Esophagus muscularis mucosa (tissue), 3 donors: ENCODE measurements at regions not wholly inside any gene's neighbourhood (a gene's known extent, or its start where the extent isn't known, plus 50 kb on each side); places are given as distances from the start of the nearest gene placed in this dataset.

Experiments used
- CTCF ChIP-seq, 3 experiments: fragments of 200-600 bp in 2 of 3; fragments of 450-650 bp in 1 of 3; sonication (generic) in 2 of 3; IDR thresholded peaks; one replicate each; pipeline ENCODE4 v1.5.1; 2017 to 2019; ENCODE audit warnings: antibody characterized with exemption in 3 of 3, mild to moderate bottlenecking in 2 of 3, moderate library complexity in 1 of 3
- POLR2AphosphoS5 ChIP-seq, 2 donors: sonication (generic); formaldehyde crosslinking; IDR thresholded peaks; one replicate each; pipeline ENCODE4 v1.6.1; 2017; ENCODE audit warnings: antibody characterized with exemption in 2 of 2

DNA sequence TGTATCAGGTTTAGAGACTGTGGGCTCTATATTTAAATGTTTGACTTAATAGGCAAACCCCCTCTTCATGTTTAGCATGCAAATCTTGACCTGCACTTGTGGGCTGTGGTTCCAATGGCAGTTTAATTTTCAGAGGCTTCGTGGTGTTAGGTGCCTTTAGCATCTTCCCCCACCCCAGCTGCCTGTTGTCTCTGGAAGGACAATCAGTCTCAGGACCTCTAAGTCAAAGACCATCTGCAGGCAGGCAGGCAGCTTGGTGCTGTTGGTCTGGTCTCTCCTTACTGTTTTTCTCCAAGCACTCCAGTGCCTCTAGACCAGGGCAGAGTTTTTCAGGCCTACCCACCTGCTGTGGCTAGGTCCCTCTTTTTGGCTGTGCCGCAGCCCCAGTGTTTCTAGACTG is 990.4 kb downstream of the CDH11 start:
- TF ChIP-seq CTCF (IDR thresholded peaks at IDR 0.05) (no peak), POLR2AphosphoS5 (IDR thresholded peaks at IDR 0.05) (no peak)
